ENCODE measurements at regions not wholly inside any gene's neighbourhood (a gene's known extent, or its start where the extent isn't known, plus 50 kb on each side); places are given as distances from the start of the nearest gene placed in this dataset.
"Not testable (repeated sequence)": the region's sequence is repeated elsewhere in the genome, so short reads cannot be mapped to it uniquely, and the experiment has no call there.

GRCh38 chr13:104634016-104634415 lies 1567.8 kb upstream of the SLC10A2 start:
- no peak for DNase-seq (ENCODE audit: low read depth)
- no peak overlapping the region for H3K4me3 ChIP-seq (ENCODE audit: low read depth, low read length)
- TF ChIP-seq CTCF (conservative IDR thresholded peaks at IDR 0.05; ENCODE audit: low read depth, low read length) = no peak

GRCh38 chr13:104632736-104633135 lies 1566.5 kb upstream of the SLC10A2 start:
- no peak overlapping the region for H3K4me3 ChIP-seq (ENCODE audit: low read depth, low read length)
- no peak for DNase-seq (ENCODE audit: low read depth)
- no peak for TF ChIP-seq CTCF (conservative IDR thresholded peaks at IDR 0.05; ENCODE audit: low read depth, low read length)

- no peak for TF ChIP-seq CTCF (conservative IDR thresholded peaks at IDR 0.05; ENCODE audit: low read depth, low read length)
- DNase-seq (ENCODE audit: low read depth) = no peak
- no peak overlapping the region for H3K4me3 ChIP-seq (ENCODE audit: low read depth, low read length)
Measured at GRCh38 chr13:104625201-104625600, 1559.0 kb upstream of the SLC10A2 start.

GRCh38 chr13:104616990-104617389 lies 1550.8 kb upstream of the SLC10A2 start:
- TF ChIP-seq CTCF (conservative IDR thresholded peaks at IDR 0.05; ENCODE audit: low read depth, low read length) = no peak
- H3K4me3 ChIP-seq (ENCODE audit: low read depth, low read length) = no peak overlapping the region
- DNase-seq (ENCODE audit: low read depth) = no peak

GRCh38 chr13:104614361-104615145 lies 1548.3 kb upstream of the SLC10A2 start:
- DNase-seq (ENCODE audit: low read depth) = no peak
- no peak overlapping the region for H3K4me3 ChIP-seq (ENCODE audit: low read depth, low read length)
- TF ChIP-seq CTCF (conservative IDR thresholded peaks at IDR 0.05; ENCODE audit: low read depth, low read length) = no peak

GRCh38 chr13:104608331-104608730 lies 1542.1 kb upstream of the SLC10A2 start:
- no peak overlapping the region for H3K4me3 ChIP-seq (ENCODE audit: low read depth, low read length)
- TF ChIP-seq CTCF (conservative IDR thresholded peaks at IDR 0.05; ENCODE audit: low read depth, low read length) = no peak
- no peak for DNase-seq (ENCODE audit: low read depth)

GRCh38 chr13:104605435-104605834 lies 1539.2 kb upstream of the SLC10A2 start:
- not testable (repeated sequence) for DNase-seq (ENCODE audit: low read depth); H3K4me3 ChIP-seq (ENCODE audit: low read depth, low read length)
